GM06990 (cell line): ENCODE measurements at regions not wholly inside any gene's neighbourhood (a gene's known extent, or its start where the extent isn't known, plus 50 kb on each side); places are given as distances from the start of the nearest gene placed in this dataset.

Source experiments
- DNase-seq: peaks from one replicate; pipeline ENCODE4 v3.0.0-alpha.2; 2011; ENCODE audit not compliant: insufficient read length; ENCODE audit errors: extremely low read depth
- H3K27me3 ChIP-seq: replicated peaks from 2 replicates; pipeline ENCODE4 v1.6.0; 2011; ENCODE audit warnings: low read length; ENCODE audit not compliant: control insufficient read depth, insufficient read depth
- H3K36me3 ChIP-seq: 2 replicates; pipeline ENCODE4 v1.5.1; 2011; ENCODE audit warnings: low read length; ENCODE audit not compliant: control insufficient read depth, insufficient read depth
- H3K4me3 ChIP-seq: replicated peaks from 2 replicates; pipeline ENCODE4 v1.5.1; 2011; ENCODE audit warnings: low read depth, mild to moderate bottlenecking, control low read depth, low read length
- TF ChIP-seq, protein P1 (sequence below): IDR thresholded peaks from 2 replicates; pipeline ENCODE4 v1.5.1; 2011; ENCODE audit warnings: low read length, control low read depth, mild to moderate bottlenecking, inconsistent platforms; ENCODE audit not compliant: insufficient read depth, poor library complexity, severe bottlenecking

GRCh38 chr13:111909501-111909900 lies 157.4 kb upstream of the SOX1 start:
- H3K27me3 ChIP-seq = no peaks in the 10 kb centered on the region
- TF ChIP-seq, protein P1, sequence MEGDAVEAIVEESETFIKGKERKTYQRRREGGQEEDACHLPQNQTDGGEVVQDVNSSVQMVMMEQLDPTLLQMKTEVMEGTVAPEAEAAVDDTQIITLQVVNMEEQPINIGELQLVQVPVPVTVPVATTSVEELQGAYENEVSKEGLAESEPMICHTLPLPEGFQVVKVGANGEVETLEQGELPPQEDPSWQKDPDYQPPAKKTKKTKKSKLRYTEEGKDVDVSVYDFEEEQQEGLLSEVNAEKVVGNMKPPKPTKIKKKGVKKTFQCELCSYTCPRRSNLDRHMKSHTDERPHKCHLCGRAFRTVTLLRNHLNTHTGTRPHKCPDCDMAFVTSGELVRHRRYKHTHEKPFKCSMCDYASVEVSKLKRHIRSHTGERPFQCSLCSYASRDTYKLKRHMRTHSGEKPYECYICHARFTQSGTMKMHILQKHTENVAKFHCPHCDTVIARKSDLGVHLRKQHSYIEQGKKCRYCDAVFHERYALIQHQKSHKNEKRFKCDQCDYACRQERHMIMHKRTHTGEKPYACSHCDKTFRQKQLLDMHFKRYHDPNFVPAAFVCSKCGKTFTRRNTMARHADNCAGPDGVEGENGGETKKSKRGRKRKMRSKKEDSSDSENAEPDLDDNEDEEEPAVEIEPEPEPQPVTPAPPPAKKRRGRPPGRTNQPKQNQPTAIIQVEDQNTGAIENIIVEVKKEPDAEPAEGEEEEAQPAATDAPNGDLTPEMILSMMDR = no peak
- DNase-seq = no peak
- H3K4me3 ChIP-seq = no peak overlapping the region
- H3K36me3 ChIP-seq = no peaks in the 10 kb centered on the region

DNA sequence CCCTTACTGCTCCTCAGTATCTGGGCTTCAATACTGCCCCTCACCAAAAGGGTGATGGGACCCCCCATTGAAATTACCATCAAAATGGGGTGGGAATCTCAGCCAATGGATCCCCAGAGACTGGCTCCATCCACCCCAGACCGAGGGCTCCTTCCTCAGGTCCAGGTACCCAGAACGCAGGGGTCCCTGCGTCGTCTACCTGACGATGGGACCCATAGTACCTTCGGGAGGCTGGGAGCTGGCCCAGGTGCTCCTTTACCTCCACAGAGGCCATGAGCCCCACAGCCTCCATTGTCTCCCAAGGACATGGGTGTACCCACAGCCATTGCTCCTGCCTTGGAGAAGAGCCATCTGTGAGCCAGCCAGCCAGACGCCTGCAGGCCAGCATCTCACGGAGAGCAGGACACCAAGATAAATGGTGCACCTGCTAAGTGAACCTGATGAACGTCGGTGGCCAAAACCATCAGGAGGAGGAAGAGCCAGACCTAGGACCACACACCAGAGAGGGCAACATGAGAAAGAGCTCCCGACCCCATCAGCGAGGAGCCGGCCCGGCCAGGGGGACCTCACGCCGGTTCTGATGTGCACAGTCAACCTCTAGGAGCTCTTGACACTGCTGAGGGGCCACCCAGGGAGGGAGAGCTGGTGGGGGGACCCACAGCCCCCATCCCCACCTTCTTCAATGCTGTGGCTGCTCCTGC lies 156.8 kb upstream of the SOX1 start:
- Histone ChIP-seq H3K4me3 (no peak overlapping the region), H3K36me3 (no peaks in the 10 kb centered on the region), H3K27me3 (no peaks in the 10 kb centered on the region)
- DNase-seq = no peak
- TF ChIP-seq, protein P1 = no peak

DNA sequence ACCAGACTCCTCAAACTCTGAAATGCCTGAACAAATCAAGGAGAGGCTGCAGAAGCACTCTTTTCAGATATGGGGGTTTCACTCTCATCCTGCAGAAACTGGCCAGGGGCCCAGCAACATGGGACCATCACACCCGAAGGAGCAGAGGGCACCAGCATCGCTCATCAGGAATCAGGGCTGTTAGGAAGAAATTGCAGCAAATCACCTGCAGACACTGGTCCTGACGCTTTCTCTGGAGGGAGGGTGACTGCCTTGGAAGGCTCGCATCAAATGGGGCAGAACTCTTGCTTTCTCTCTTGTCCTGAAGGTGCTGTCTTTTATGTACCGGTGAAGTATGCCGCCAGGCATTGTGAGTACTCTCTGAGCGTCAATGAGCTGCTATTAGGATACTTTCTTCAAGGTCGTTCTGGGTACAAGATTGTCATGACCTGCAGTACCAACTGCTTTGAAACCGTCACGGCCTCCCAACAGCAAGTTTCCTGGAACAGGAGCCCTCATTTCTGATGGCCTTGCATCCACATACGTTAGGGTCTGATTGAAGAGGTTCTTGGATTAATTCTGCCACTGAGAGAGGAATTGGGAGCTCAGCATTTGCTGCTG lies 155.7 kb upstream of the SOX1 start:
- Histone ChIP-seq H3K4me3 (no peak overlapping the region), H3K36me3 (no peaks in the 10 kb centered on the region), H3K27me3 (no peaks in the 10 kb centered on the region)
- DNase-seq = no peak
- TF ChIP-seq, protein P1 = no peak

DNA sequence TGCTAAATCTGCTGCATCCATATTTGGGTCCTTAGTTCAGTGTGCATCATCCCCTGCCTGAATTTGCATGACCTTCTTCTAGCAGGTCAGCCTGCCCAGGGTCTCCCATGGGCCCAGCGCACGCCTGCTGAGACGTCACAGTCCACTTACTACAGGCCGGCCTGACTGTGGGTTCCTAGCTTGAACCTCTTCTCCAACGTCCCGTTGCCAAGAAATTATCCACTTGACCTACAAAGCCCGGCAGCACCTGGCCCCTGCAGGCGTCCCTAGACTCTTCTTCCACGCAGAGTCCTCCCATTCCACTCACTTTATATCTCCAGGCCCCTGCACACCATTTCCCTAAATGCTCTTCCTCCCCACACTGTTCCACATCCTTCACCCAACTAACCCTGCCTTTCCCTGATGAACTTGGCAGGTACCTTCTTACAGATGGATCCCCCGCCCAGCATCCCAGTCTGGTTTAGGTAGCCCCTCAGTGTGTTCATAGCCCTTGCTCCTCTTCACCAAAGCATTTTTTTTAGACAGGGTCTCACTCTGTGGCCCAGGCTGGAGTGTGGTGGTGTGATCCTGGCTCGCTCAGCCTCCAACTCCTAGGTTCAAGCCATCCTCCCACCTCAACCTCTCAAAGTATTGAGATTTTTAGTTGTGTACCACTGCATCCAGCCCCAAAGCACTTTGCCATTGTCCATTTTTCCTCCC lies 155.0 kb upstream of the SOX1 start:
- Histone ChIP-seq H3K36me3 (no peaks in the 10 kb centered on the region), H3K4me3 (no peak overlapping the region), H3K27me3 (no peaks in the 10 kb centered on the region)
- DNase-seq = no peak
- TF ChIP-seq, protein P1 = no peak

DNA sequence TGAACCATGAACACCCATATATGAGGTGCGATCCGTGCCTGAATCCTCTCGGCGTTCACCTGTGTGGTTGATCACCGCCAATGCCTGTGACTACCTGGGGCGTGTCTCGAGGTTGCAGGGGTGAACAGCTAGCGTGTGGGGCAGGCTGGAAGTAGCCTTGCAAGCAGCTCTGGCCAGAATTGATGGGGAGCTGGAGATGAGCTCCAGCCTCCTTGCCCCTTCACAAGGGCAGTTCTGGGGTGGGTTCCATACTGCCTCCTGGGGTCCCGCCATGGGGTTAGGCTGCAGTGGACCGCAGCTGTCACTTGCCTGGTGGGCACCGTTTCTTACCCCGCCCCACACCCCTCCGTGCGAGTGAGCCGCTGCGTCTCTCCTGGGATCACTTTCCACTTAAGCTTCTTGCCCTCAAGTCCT lies 154.5 kb upstream of the SOX1 start:
- H3K27me3 ChIP-seq = no peaks in the 10 kb centered on the region
- H3K36me3 ChIP-seq = no peaks in the 10 kb centered on the region
- no peak for DNase-seq
- no peak overlapping the region for H3K4me3 ChIP-seq
- TF ChIP-seq, protein P1 = no peak
